ENCODE measurements at regions not wholly inside any gene's neighbourhood (a gene's known extent, or its start where the extent isn't known, plus 50 kb on each side); places are given as distances from the start of the nearest gene placed in this dataset.

- no peak for TF ChIP-seq REST (IDR thresholded peaks at IDR 0.05; ENCODE audit: low read depth)
- no peak for TF ChIP-seq YY1 (IDR thresholded peaks at IDR 0.05; ENCODE audit: low read depth)
- TF ChIP-seq FOXM1 (IDR thresholded peaks at IDR 0.05; ENCODE audit: borderline replicate concordance, low read depth): no peak
- TF ChIP-seq EGR1 (IDR thresholded peaks at IDR 0.05): no peak
- no peak for TF ChIP-seq NFIC (IDR thresholded peaks at IDR 0.05)
- TF ChIP-seq RAD21 (IDR thresholded peaks at IDR 0.05; ENCODE audit: low read depth): no peak
- no peak for TF ChIP-seq EP300 (IDR thresholded peaks at IDR 0.05; ENCODE audit: borderline replicate concordance)
These were observed 174.7 kb downstream of the CYLC2 start for GRCh38 chr9:103169798-103170197.
